ENCODE measurements at regions not wholly inside any gene's neighbourhood (a gene's known extent, or its start where the extent isn't known, plus 50 kb on each side); places are given as distances from the start of the nearest gene placed in this dataset.
A peak's percentile ranks its signal among the peaks of the same experiment; 100 is the strongest.

DNA sequence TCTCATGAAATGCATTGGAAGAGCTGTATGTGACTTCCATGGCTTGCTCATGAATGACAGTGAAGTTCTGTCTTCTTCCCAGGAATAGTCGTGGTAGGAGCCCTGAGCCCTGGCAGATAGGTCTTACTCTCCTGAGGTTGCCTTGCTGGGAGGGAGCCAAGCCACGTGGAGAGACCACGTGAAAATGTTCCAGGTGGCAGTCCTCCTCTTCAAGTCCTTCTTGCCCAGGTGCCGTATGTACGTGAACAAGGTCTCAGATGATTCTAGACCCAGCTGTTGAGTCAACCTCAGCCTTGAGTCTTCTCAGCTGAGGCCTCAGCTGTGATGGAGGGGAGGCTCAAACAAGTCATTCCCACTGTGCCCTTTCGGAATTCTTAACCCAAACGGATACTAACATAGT lies 192.4 kb upstream of the PRDM1 start:
- Histone ChIP-seq H3K4me2 (ENCODE audit: low read length) (peak overlapping the region; percentile 46), H3K27ac (ENCODE audit: low read depth, low read length, poor library complexity, severe bottlenecking) (peak overlapping the region; percentile 82), H3K79me2 (ENCODE audit: insufficient read depth, low read depth, low read length) (no peaks in the 10 kb centered on the region), H2AFZ (ENCODE audit: low read length) (peak overlapping the region; percentile 71; the same call in 1 of the 2 replicates), H3K4me3 (ENCODE audit: low read depth, low read length, poor library complexity, severe bottlenecking) (peak overlapping the region; percentile 5), H3K4me1 (ENCODE audit: insufficient read depth, low read length, poor library complexity, severe bottlenecking) (peaks cover 79% of the 10 kb centered on the region), H3K36me3 (ENCODE audit: insufficient read depth, low read length) (0 out of 2 replicates have a peak, but pooled peaks cover 5% of the 10 kb centered on the region), H3K9me3 (ENCODE audit: low read length) (peaks cover 14% of the 10 kb centered on the region; the same call in 1 of the 2 replicates), H4K20me1 (ENCODE audit: insufficient read depth, low read length) (no peaks in the 10 kb centered on the region), H3K9me2 (ENCODE audit: insufficient read depth, low read length) (no peaks in the 10 kb centered on the region)
- DNase-seq (ENCODE audit: low spot score): peak; percentile 72
- CTCF ChIA-PET (ENCODE audit: unreplicated experiment): interaction anchor here (1.0 kb wide), 1 partner anchor 14 kb away, joined by 3 read pairs; no protein-coding TSS in a partner anchor
- no TSS peak for BruUV-seq (replicated peaks)
- intact Hi-C loops (cut with micrococcal nuclease; ENCODE audit: unreplicated experiment): no loop called here
- TF ChIP-seq, protein P1, sequence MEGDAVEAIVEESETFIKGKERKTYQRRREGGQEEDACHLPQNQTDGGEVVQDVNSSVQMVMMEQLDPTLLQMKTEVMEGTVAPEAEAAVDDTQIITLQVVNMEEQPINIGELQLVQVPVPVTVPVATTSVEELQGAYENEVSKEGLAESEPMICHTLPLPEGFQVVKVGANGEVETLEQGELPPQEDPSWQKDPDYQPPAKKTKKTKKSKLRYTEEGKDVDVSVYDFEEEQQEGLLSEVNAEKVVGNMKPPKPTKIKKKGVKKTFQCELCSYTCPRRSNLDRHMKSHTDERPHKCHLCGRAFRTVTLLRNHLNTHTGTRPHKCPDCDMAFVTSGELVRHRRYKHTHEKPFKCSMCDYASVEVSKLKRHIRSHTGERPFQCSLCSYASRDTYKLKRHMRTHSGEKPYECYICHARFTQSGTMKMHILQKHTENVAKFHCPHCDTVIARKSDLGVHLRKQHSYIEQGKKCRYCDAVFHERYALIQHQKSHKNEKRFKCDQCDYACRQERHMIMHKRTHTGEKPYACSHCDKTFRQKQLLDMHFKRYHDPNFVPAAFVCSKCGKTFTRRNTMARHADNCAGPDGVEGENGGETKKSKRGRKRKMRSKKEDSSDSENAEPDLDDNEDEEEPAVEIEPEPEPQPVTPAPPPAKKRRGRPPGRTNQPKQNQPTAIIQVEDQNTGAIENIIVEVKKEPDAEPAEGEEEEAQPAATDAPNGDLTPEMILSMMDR (conservative IDR thresholded peaks at IDR 0.05; ENCODE audit: low read length): no peak
- no peak for TF ChIP-seq EZH2phosphoT487 (IDR thresholded peaks at IDR 0.05; ENCODE audit: borderline replicate concordance, low read depth, low read length)
- POLR2A ChIA-PET: interaction anchor here (0.7 to 5.0 kb wide), 12 partner anchors 10 to 196 kb away, joined by 3 to 42 read pairs (median 4); no protein-coding TSS in a partner anchor

DNA sequence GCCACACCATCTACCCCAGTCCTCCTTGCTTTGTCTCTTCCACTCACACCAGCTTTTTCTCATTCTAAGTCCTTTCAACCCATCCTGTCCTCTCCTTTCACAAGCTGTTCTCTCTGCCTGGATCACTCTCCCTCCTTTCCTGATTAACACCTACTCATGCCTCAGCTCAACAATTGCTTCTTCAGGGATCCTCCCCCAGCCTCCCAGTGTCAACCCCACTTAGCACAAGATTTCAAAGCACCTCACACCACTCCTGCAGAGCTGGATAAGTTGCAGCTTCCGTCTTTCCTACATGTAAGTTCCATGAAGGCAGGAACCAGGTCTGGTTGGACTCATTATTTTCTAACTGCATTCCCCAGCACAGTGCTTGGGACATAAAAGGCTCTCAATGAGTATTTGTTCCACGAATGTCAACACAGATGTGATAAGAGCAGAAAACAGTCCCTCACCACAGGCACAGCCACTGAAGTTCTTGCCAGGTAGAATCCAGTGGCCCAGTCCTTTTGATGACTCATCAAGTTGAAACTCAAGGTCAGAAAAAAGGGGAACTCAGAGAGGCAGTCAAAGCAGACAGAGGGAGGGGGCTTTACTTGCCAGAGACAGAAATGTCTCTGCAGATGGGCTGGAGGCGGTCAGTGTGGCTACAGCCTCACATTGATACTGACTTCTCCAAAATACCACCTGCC lies 193.4 kb upstream of the PRDM1 start:
- peaks cover 76% of the 10 kb centered on the region for H3K4me1 ChIP-seq (ENCODE audit: insufficient read depth, low read length, poor library complexity, severe bottlenecking)
- H3K4me3 ChIP-seq (ENCODE audit: low read depth, low read length, poor library complexity, severe bottlenecking): peak overlapping the region; percentile 20
- H3K36me3 ChIP-seq (ENCODE audit: insufficient read depth, low read length): 0 out of 2 replicates have a peak, but pooled peaks cover 5% of the 10 kb centered on the region
- peak overlapping the region; percentile 71; the same call in 1 of the 2 replicates for H2AFZ ChIP-seq (ENCODE audit: low read length)
- intact Hi-C loops (cut with micrococcal nuclease; ENCODE audit: unreplicated experiment): no loop called here
- peaks cover 14% of the 10 kb centered on the region; the same call in 1 of the 2 replicates for H3K9me3 ChIP-seq (ENCODE audit: low read length)
- no peaks in the 10 kb centered on the region for H4K20me1 ChIP-seq (ENCODE audit: insufficient read depth, low read length)
- BruUV-seq (replicated peaks): no TSS peak
- no peak for TF ChIP-seq EZH2phosphoT487 (IDR thresholded peaks at IDR 0.05; ENCODE audit: borderline replicate concordance, low read depth, low read length)
- TF ChIP-seq, protein P1 (conservative IDR thresholded peaks at IDR 0.05; ENCODE audit: low read length): no peak
- no peaks in the 10 kb centered on the region for H3K79me2 ChIP-seq (ENCODE audit: insufficient read depth, low read depth, low read length)
- peak; percentile 94 for DNase-seq (ENCODE audit: low spot score)
- CTCF ChIA-PET (ENCODE audit: unreplicated experiment): no interaction called here
- peak overlapping the region; percentile 82 for H3K27ac ChIP-seq (ENCODE audit: low read depth, low read length, poor library complexity, severe bottlenecking)
- no peaks in the 10 kb centered on the region for H3K9me2 ChIP-seq (ENCODE audit: insufficient read depth, low read length)
- POLR2A ChIA-PET: interaction anchor here (0.6 to 5.0 kb wide), 12 partner anchors 8 to 757 kb away, joined by 3 to 42 read pairs (median 3); no protein-coding TSS in a partner anchor
- peak overlapping the region; percentile 46 for H3K4me2 ChIP-seq (ENCODE audit: low read length)

Measured in OCI-LY7 (cell line).